Mesothelial cell of epicardium (in vitro differentiated cells): ENCODE measurements at regions not wholly inside any gene's neighbourhood (a gene's known extent, or its start where the extent isn't known, plus 50 kb on each side); places are given as distances from the start of the nearest gene placed in this dataset.
"Not testable (repeated sequence)": the region's sequence is repeated elsewhere in the genome, so short reads cannot be mapped to it uniquely, and the experiment has no call there.

Experiments used
- DNase-seq, 2 experiments: peaks; one replicate each; pipeline ENCODE4 v3.0.0; 2021; ENCODE audit warnings: low spot score in 2 of 2; ENCODE audit not compliant: unreplicated experiment in 2 of 2
- H3K27ac Mint-ChIP-seq: 2 replicates; pipeline ENCODE4 v1.8.0; 2021; ENCODE audit warnings: mixed read lengths
- H3K27me3 Mint-ChIP-seq: 2 replicates; pipeline ENCODE4 v1.8.0; 2021; ENCODE audit warnings: low read depth, mixed read lengths
- H3K36me3 Mint-ChIP-seq: 2 replicates; pipeline ENCODE4 v1.8.0; 2021; ENCODE audit warnings: mixed read lengths
- H3K4me1 Mint-ChIP-seq: 2 replicates; pipeline ENCODE4 v1.8.0; 2021; ENCODE audit warnings: mixed read lengths
- H3K4me3 Mint-ChIP-seq: 2 replicates; pipeline ENCODE4 v1.8.0; 2021; ENCODE audit warnings: mild to moderate bottlenecking, moderate library complexity, mixed read lengths
- H3K9me3 Mint-ChIP-seq: 2 replicates; pipeline ENCODE4 v1.8.0; 2021; ENCODE audit warnings: mixed read lengths
- CTCF ChIP-seq: fragments of 200-600 bp; sonication (generic); IDR thresholded peaks from one replicate; pipeline ENCODE4 v1.5.0; 2021; ENCODE audit warnings: antibody characterized with exemption; ENCODE audit not compliant: unreplicated experiment

- H3K27ac Mint-ChIP-seq = no peak overlapping the region
- no peaks in the 10 kb centered on the region for H3K36me3 Mint-ChIP-seq
- H3K9me3 Mint-ChIP-seq = no peaks in the 10 kb centered on the region
- DNase-seq = no peak
- no peaks in the 10 kb centered on the region for H3K4me1 Mint-ChIP-seq
- H3K27me3 Mint-ChIP-seq = no peaks in the 10 kb centered on the region
- no peak for TF ChIP-seq CTCF
- no peak overlapping the region for H3K4me3 Mint-ChIP-seq
Observed at GRCh38 chr17:77842528-77843147, 115.9 kb upstream of the TNRC6C start.

GRCh38 chr17:77843255-77843895 lies 115.1 kb upstream of the TNRC6C start:
- not testable (repeated sequence) for H3K4me1 Mint-ChIP-seq, H3K9me3 Mint-ChIP-seq, H3K27ac Mint-ChIP-seq, H3K4me3 Mint-ChIP-seq, DNase-seq, H3K27me3 Mint-ChIP-seq, H3K36me3 Mint-ChIP-seq

GRCh38 chr17:77843896-77844295 lies 114.6 kb upstream of the TNRC6C start:
- Mint-ChIP-seq H3K36me3 (no peaks in the 10 kb centered on the region), H3K4me3 (no peak overlapping the region), H3K27ac (no peak overlapping the region), H3K27me3 (no peaks in the 10 kb centered on the region), H3K4me1 (no peaks in the 10 kb centered on the region), H3K9me3 (no peaks in the 10 kb centered on the region)
- no peak for TF ChIP-seq CTCF
- no peak for DNase-seq

- Mint-ChIP-seq H3K4me3 (no peak overlapping the region), H3K9me3 (no peaks in the 10 kb centered on the region), H3K36me3 (no peaks in the 10 kb centered on the region), H3K27me3 (no peaks in the 10 kb centered on the region), H3K4me1 (no peaks in the 10 kb centered on the region), H3K27ac (no peak overlapping the region)
- TF ChIP-seq CTCF = no peak
- no peak for DNase-seq
Observed at GRCh38 chr17:77844681-77845080, 113.8 kb upstream of the TNRC6C start.

GRCh38 chr17:77845541-77846225 lies 112.8 kb upstream of the TNRC6C start:
- Mint-ChIP-seq H3K4me3 (no peak overlapping the region), H3K27me3 (no peaks in the 10 kb centered on the region), H3K27ac (no peak overlapping the region), H3K4me1 (no peaks in the 10 kb centered on the region), H3K36me3 (no peaks in the 10 kb centered on the region), H3K9me3 (no peaks in the 10 kb centered on the region)
- TF ChIP-seq CTCF = no peak
- no peak for DNase-seq

GRCh38 chr17:77846531-77847085 lies 111.9 kb upstream of the TNRC6C start:
- Mint-ChIP-seq H3K27ac (no peak overlapping the region), H3K4me1 (no peaks in the 10 kb centered on the region), H3K9me3 (no peaks in the 10 kb centered on the region), H3K36me3 (no peaks in the 10 kb centered on the region), H3K27me3 (no peaks in the 10 kb centered on the region), H3K4me3 (no peak overlapping the region)
- no peak for TF ChIP-seq CTCF
- no peak for DNase-seq
